ENCODE measurements at regions not wholly inside any gene's neighbourhood (a gene's known extent, or its start where the extent isn't known, plus 50 kb on each side); places are given as distances from the start of the nearest gene placed in this dataset.
A peak's percentile ranks its signal among the peaks of the same experiment; 100 is the strongest.

DNA sequence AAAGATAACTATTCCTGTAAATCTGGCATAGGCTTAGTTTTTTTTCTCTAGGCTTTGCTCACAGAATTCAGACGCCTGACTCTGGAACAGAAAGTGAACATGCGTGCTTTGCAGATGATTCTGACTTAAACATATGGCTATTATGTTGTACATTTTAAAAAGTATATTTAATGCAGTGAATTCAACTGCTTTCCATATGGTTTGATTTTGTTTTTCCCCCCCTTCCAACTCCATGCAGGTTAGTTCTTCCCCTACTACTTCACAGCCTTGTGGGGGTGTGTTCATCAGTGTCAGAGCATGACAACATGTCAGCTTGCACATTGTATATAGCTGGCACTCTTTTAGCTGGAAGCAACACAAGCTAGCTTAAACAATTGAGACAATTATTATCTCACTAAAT is 226.8 kb downstream of the TMEM167A start:
- DNase-seq (ENCODE audit: low spot score) = no peak

- no peak for DNase-seq (ENCODE audit: low spot score)
Observed at GRCh38 chr5:82849885-82850284, 227.3 kb downstream of the TMEM167A start.

- DNase-seq (ENCODE audit: low spot score) = no peak
Observed at GRCh38 chr5:82847562-82847961, 229.6 kb downstream of the TMEM167A start.

GRCh38 chr5:82839881-82840280 is 237.3 kb downstream of the TMEM167A start:
- DNase-seq (ENCODE audit: low spot score) = no peak

GRCh38 chr5:82835488-82835887 is 241.7 kb downstream of the TMEM167A start:
- DNase-seq (ENCODE audit: low spot score) = no peak

DNA sequence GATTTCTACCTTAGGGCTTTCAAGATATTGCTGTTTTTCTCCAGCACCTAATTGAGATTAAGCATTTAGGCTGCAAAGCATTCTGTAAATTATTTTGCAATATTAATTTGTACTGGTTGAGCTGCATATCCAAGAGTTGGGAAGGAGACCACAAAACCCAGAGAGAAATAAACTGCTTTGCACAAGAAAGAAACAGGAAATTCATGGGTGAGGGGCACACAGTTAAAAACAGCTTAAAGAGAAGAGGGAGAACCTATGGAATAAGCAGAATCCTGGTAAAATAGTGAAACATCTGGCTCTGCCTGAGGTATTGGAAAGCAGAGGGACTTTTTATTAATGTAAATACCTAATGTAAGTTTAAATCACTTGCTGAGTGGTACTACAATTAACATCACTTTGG is 243.0 kb downstream of the TMEM167A start:
- no peak for DNase-seq (ENCODE audit: low spot score)

DNA sequence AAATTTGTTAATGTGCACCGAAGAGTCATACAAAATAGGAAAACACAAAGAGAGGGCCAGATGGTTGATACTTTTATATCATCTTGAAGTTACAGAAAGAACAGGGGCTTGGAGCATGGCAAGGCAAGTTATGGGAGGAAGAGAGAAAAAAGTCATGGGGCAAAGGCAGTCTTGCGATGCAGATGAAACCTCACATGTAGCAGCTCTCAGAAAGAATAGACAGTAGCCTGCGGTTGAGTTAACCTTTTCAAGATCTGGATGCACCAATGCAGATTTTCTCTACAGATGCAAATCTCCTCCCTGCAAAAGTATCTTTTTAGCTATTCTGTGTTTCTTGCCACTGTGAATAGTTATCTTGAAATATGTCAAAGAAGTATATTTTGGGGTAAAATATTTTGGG is 243.9 kb downstream of the TMEM167A start:
- no peak for DNase-seq (ENCODE audit: low spot score)

GRCh38 chr5:82832445-82832844 is 244.7 kb downstream of the TMEM167A start:
- no peak for DNase-seq (ENCODE audit: low spot score)

DNA sequence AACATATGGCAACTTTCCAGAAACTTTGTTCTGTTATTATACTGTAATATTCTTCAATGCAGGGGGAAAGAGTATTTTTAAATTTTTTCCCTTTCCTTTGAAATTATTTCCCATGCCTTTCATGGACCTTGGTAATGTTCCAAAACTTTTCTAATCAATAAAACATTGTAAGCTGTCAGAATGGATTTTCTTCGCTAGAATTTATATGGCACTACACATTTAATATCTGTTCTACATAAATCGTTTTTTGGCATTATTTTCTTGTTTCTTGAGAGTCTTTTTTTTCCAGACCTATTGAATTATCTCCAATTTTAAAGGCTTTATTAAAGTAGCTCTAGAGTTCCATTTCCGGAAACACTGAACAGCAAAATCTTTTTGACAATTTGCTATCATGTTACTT is 249.0 kb downstream of the TMEM167A start:
- no peak for DNase-seq (ENCODE audit: low spot score)

- no peak for DNase-seq (ENCODE audit: low spot score)
Observed at GRCh38 chr5:82827651-82828050, 249.5 kb downstream of the TMEM167A start.

GRCh38 chr5:82822634-82822927 is 254.6 kb downstream of the TMEM167A start:
- no peak for DNase-seq (ENCODE audit: low spot score)

GRCh38 chr5:82821846-82822633 is 255.2 kb downstream of the TMEM167A start:
- DNase-seq (ENCODE audit: low spot score) = peak; percentile 20

GRCh38 chr5:82820961-82821845 is 256.0 kb downstream of the TMEM167A start:
- no peak for DNase-seq (ENCODE audit: low spot score)

DNA sequence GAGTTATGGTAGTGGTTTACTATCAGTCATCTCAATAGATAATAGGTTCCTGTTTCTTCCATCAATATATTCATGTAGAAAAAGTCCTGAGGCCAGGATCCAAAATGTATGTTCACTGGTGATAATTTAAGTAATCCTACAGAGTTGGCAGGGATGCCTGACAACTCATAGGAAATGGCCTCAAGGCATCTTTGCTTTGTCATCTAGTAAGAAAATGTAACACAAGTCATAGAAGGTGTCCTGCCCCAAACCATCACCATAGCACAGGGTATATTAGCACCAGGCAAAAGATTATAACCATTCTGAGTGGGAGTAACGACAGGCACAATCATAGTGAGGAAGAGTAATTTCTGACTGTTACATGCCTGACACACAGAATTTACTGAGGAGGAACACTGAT is 257.0 kb downstream of the TMEM167A start:
- no peak for DNase-seq (ENCODE audit: low spot score)

- DNase-seq (ENCODE audit: low spot score) = no peak
Observed at GRCh38 chr5:82817897-82818676, 259.1 kb downstream of the TMEM167A start.

DNA sequence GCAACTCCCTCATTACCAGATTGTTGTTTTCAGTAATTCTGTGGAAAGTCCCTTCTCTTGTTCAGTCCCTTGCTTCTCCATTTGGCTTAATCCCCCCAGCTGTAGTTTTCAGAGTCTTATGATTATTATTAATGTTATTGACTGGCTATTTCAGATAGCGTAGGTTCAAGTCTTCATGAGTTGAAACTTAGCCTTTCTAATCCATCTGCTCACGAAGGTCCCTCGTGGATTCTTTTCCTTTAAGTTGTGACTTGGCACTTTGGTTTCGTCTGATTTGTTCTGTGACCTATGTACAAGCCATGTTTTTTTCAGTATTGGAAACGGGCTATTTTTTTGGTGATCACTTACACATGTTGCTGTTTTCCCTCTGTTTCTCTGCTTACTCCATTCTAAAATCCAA is 260.3 kb downstream of the TMEM167A start:
- DNase-seq (ENCODE audit: low spot score) = no peak

- DNase-seq (ENCODE audit: low spot score) = no peak
Observed at GRCh38 chr5:82815871-82816270, 261.3 kb downstream of the TMEM167A start.

- DNase-seq (ENCODE audit: low spot score) = no peak
Observed at GRCh38 chr5:82813861-82814260, 263.3 kb downstream of the TMEM167A start.

DNA sequence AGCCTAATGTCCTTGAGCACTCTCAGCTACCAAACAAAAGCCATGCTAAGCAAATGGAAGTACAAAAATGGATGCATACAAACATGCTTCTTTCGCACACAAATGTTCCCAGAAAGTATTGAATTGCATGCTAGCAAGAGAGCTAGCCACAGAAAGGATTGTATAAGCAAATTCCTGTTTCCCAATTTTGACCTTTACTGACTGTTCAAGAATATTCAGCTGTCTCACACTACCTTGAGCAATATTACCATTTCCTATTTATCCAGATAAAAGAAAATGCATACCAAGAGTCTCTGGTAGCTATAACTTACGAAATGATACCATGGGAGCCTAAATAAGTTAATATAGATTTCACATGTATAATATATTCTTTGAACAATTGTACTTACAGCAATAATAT is 264.6 kb downstream of the TMEM167A start:
- no peak for DNase-seq (ENCODE audit: low spot score)

GRCh38 chr5:82811490-82811889 is 265.7 kb downstream of the TMEM167A start:
- no peak for DNase-seq (ENCODE audit: low spot score)

GRCh38 chr5:82809420-82810143 is 267.6 kb downstream of the TMEM167A start:
- DNase-seq (ENCODE audit: low spot score) = no peak

DNA sequence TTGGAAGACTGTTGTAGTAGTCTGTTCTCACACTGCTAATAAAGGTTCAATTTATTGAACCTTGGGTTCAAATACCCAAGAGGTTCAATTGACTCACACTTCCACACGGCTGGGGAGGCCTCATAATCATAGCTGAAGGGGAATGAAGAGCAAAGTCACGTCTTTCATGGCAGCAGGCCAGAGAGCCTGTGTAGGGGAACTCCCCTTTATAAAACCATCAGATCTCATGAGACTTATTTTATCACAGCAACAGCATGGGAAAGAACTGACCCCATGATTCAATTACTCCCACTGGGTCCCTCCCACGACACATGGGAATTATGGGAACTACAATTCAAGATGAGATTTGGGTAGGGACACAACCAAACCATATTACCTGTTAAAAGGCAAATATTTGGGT is 268.2 kb downstream of the TMEM167A start:
- no peak for DNase-seq (ENCODE audit: low spot score)

Measured in COLO829 (cell line).